Spleen (tissue), 11 donors: ENCODE measurements at regions not wholly inside any gene's neighbourhood (a gene's known extent, or its start where the extent isn't known, plus 50 kb on each side); places are given as distances from the start of the nearest gene placed in this dataset.

ENCODE experiments used
- DNase-seq: peaks from one replicate; pipeline ENCODE4 v3.0.0-alpha.2; 2020
- H3K27ac ChIP-seq, 8 donors: fragments of 200-600 bp; sonication (generic) in 7 of 8; 1 replicate in 4 of 8; 2 replicates in 4 of 8; pipeline versions ENCODE4 v1.5.0 to v1.8.0; 2016 to 2021; ENCODE audit warnings: inconsistent platforms in 4 of 8, mild to moderate bottlenecking in 4 of 8, moderate library complexity in 1 of 8
- H3K27me3 ChIP-seq, 7 donors: fragments of 200-600 bp; sonication (generic) in 6 of 7; replicated peaks in 1 of 7; 1 replicate in 4 of 7; 2 replicates in 3 of 7; pipeline versions ENCODE4 v1.5.0 to v1.8.0; 2016 to 2021; ENCODE audit warnings: inconsistent platforms in 3 of 7, mild to moderate bottlenecking in 1 of 7
- H3K36me3 ChIP-seq, 6 donors: fragments of 200-600 bp; sonication (generic) in 5 of 6; 1 replicate in 4 of 6; 2 replicates in 2 of 6; pipeline versions ENCODE4 v1.5.0 to v1.8.0; 2016 to 2021; ENCODE audit warnings: inconsistent platforms in 2 of 6
- H3K4me1 ChIP-seq, 6 donors: fragments of 200-600 bp; sonication (generic) in 5 of 6; 1 replicate in 3 of 6; 2 replicates in 3 of 6; pipeline versions ENCODE4 v1.5.0 to v1.8.0; 2016 to 2021; ENCODE audit warnings: inconsistent platforms in 3 of 6
- H3K4me3 ChIP-seq, 8 donors: fragments of 200-600 bp; sonication (generic) in 7 of 8; 1 replicate in 4 of 8; 2 replicates in 4 of 8; pipeline versions ENCODE4 v1.5.0 to v1.8.0; 2016 to 2021; ENCODE audit warnings: inconsistent platforms in 4 of 8, mild to moderate bottlenecking in 4 of 8, moderate library complexity in 2 of 8
- H3K9me3 ChIP-seq, 8 donors: fragments of 200-600 bp; sonication (generic) in 7 of 8; 1 replicate in 4 of 8; 2 replicates in 4 of 8; pipeline versions ENCODE4 v1.5.0 to v1.8.0; 2016 to 2021; ENCODE audit warnings: inconsistent platforms in 4 of 8
- CTCF ChIP-seq, 11 experiments: fragments of 200-600 bp in 7 of 11; fragments of 450-650 bp in 4 of 11; sonication (generic) in 4 of 11; IDR thresholded peaks in 8 of 11; conservative IDR thresholded peaks in 3 of 11; 1 replicate in 7 of 11; 2 replicates in 4 of 11; pipeline versions ENCODE4 v1.4.0 to v1.8.0; 2016 to 2021; ENCODE audit warnings: antibody characterized with exemption in 11 of 11, inconsistent platforms in 4 of 11, mild to moderate bottlenecking in 1 of 11
- POLR2A ChIP-seq, 3 donors: fragments of 450-650 bp; IDR thresholded peaks; one replicate each; pipeline ENCODE4 v1.5.1; 2017; ENCODE audit warnings: antibody characterized with exemption in 3 of 3, mild to moderate bottlenecking in 1 of 3
- POLR2AphosphoS5 ChIP-seq, 3 donors: sonication (generic); formaldehyde crosslinking; IDR thresholded peaks; one replicate each; pipeline ENCODE4 v1.5.1; 2017; ENCODE audit warnings: antibody characterized with exemption in 3 of 3
- WGBS, 5 donors: extraction: QIAGEN DNeasy Blood & Tissue Kit in 3 of 5; methylation state at CpG; one replicate each; pipeline versions ENCODE4 v1.1.5 to v1.1.7; 2013 to 2018; 5-methylcytosine and 5-hydroxymethylcytosine counted together
- intact Hi-C: fragments of 100-400 bp; cut with DNase I; formaldehyde crosslinking; loops from one replicate; pipeline ENCODE4 v1.15.0; 2023; ENCODE audit warnings: low total_unique reads
- donor health status: healthy with polysubstance abuse.
- donor health status: DM: no; HTN: no; CAD: no; lungs with moderate emphysema.
- donor health status: DM: no; HTN: no; CAD: no.
- donor health status: Bipolar disorder and iron deficiency.
- donor health status: healthy.
- donor health status: DM: no; HTN: no; CAD: no.
- donor health status: DM: yes; HTN: yes; CAD: no.

- no peak for DNase-seq
- Histone ChIP-seq H3K27me3 (no peaks in the 10 kb centered on the region), H3K9me3 (no peaks in the 10 kb centered on the region), H3K36me3 (no peaks in the 10 kb centered on the region), H3K4me3 (no peak overlapping the region), H3K4me1 (peaks cover 0 to 32% (median 11%) of the 10 kb centered on the region in 6 donors), H3K27ac (no peak overlapping the region)
- WGBS, 5 donors: 52 to 63% (median 55%) methylated on average over 6 of the region's 6 CpGs
- intact Hi-C loops: no loop called here
- TF ChIP-seq POLR2AphosphoS5 (IDR thresholded peaks at IDR 0.05): no peak
- TF ChIP-seq POLR2A (IDR thresholded peaks at IDR 0.05): no peak
- TF ChIP-seq CTCF (IDR thresholded peaks at IDR 0.05 in 8 of 11, conservative IDR thresholded peaks at IDR 0.05 in 3 of 11): no peak
Observed at GRCh38 chr10:78776756-78777155, 292.0 kb upstream of the ZMIZ1 start.

- Histone ChIP-seq H3K4me1 (peaks cover 0 to 25% (median 5%) of the 10 kb centered on the region in 6 donors), H3K27me3 (no peaks in the 10 kb centered on the region), H3K4me3 (no peak overlapping the region), H3K27ac (peak overlapping the region in 1 of 8 donors; percentile 32), H3K36me3 (no peaks in the 10 kb centered on the region), H3K9me3 (no peaks in the 10 kb centered on the region)
- 50 to 76% (median 66%) methylated on average over 5 of the region's 5 CpGs for WGBS, 5 donors
- no peak for TF ChIP-seq POLR2A (IDR thresholded peaks at IDR 0.05)
- no peak for TF ChIP-seq CTCF (IDR thresholded peaks at IDR 0.05 in 8 of 11, conservative IDR thresholded peaks at IDR 0.05 in 3 of 11)
- TF ChIP-seq POLR2AphosphoS5 (IDR thresholded peaks at IDR 0.05): peak in 1 of 3 donors; percentile 16
- no peak for DNase-seq
- intact Hi-C loops: no loop called here
Observed at GRCh38 chr10:78777466-78777865, 291.3 kb upstream of the ZMIZ1 start.

- peak overlapping the region in 1 of 8 donors; percentile 32 for H3K27ac ChIP-seq
- no peaks in the 10 kb centered on the region for H3K36me3 ChIP-seq
- no peak for DNase-seq
- no peaks in the 10 kb centered on the region for H3K9me3 ChIP-seq
- intact Hi-C loops: no loop called here
- 76 to 92% (median 85%) methylated on average over 4 to 5 of the region's 5 CpGs for WGBS, 5 donors
- no peaks in the 10 kb centered on the region for H3K27me3 ChIP-seq
- TF ChIP-seq CTCF (IDR thresholded peaks at IDR 0.05 in 8 of 11, conservative IDR thresholded peaks at IDR 0.05 in 3 of 11): no peak
- no peak for TF ChIP-seq POLR2AphosphoS5 (IDR thresholded peaks at IDR 0.05)
- no peak for TF ChIP-seq POLR2A (IDR thresholded peaks at IDR 0.05)
- peaks cover 0 to 21% (median 4%) of the 10 kb centered on the region in 6 donors for H3K4me1 ChIP-seq
- no peak overlapping the region for H3K4me3 ChIP-seq
Observed at GRCh38 chr10:78777867-78778266, 290.9 kb upstream of the ZMIZ1 start.

GRCh38 chr10:78778444-78779338 lies 290.1 kb upstream of the ZMIZ1 start:
- Histone ChIP-seq H3K27ac (no peak overlapping the region), H3K4me3 (no peak overlapping the region), H3K36me3 (no peaks in the 10 kb centered on the region), H3K4me1 (peaks cover 0 to 20% (median 4%) of the 10 kb centered on the region in 6 donors), H3K9me3 (peaks cover 0 to 6% (median 0%) of the 10 kb centered on the region in 8 donors), H3K27me3 (no peaks in the 10 kb centered on the region)
- intact Hi-C loops: no loop called here
- DNase-seq: peak; percentile 61
- no peak for TF ChIP-seq POLR2AphosphoS5 (IDR thresholded peaks at IDR 0.05)
- TF ChIP-seq POLR2A (IDR thresholded peaks at IDR 0.05): no peak
- no peak for TF ChIP-seq CTCF (IDR thresholded peaks at IDR 0.05 in 8 of 11, conservative IDR thresholded peaks at IDR 0.05 in 3 of 11)
- 84 to 91% (median 84%) methylated on average over 13 of the region's 13 CpGs for WGBS, 5 donors
